ENCODE measurements at regions not wholly inside any gene's neighbourhood (a gene's known extent, or its start where the extent isn't known, plus 50 kb on each side); places are given as distances from the start of the nearest gene placed in this dataset.
"Not testable (repeated sequence)": the region's sequence is repeated elsewhere in the genome, so short reads cannot be mapped to it uniquely, and the experiment has no call there.

- no peak for DNase-seq (ENCODE audit: low read depth in 1 of 2, low spot score in 1 of 2)
These were observed 265.2 kb upstream of the B3GALT2 start for GRCh38 chr1:193451606-193452005.

GRCh38 chr1:193451001-193451400 is 264.6 kb upstream of the B3GALT2 start:
- DNase-seq (ENCODE audit: low read depth in 1 of 2, low spot score in 1 of 2), result no peak

- no peak for DNase-seq (ENCODE audit: low read depth in 1 of 2, low spot score in 1 of 2)
These were observed 262.5 kb upstream of the B3GALT2 start for GRCh38 chr1:193448682-193449461.

- no peak for DNase-seq (ENCODE audit: low read depth in 1 of 2, low spot score in 1 of 2)
These were observed 257.5 kb upstream of the B3GALT2 start for GRCh38 chr1:193443886-193444285.

- no peak for DNase-seq (ENCODE audit: low read depth in 1 of 2, low spot score in 1 of 2)
These were observed 252.4 kb upstream of the B3GALT2 start for GRCh38 chr1:193438771-193439170.

- DNase-seq (ENCODE audit: low read depth in 1 of 2, low spot score in 1 of 2), result no peak
These were observed 251.9 kb upstream of the B3GALT2 start for GRCh38 chr1:193438312-193438711.

- DNase-seq (ENCODE audit: low read depth in 1 of 2, low spot score in 1 of 2), result no peak
These were observed 251.4 kb upstream of the B3GALT2 start for GRCh38 chr1:193437785-193438184.

GRCh38 chr1:193437333-193437732 is 250.9 kb upstream of the B3GALT2 start:
- not testable (repeated sequence) for DNase-seq (ENCODE audit: low read depth in 1 of 2, low spot score in 1 of 2)

GRCh38 chr1:193435781-193436180 is 249.4 kb upstream of the B3GALT2 start:
- DNase-seq (ENCODE audit: low read depth in 1 of 2, low spot score in 1 of 2), result no peak

- no peak for DNase-seq (ENCODE audit: low read depth in 1 of 2, low spot score in 1 of 2)
These were observed 247.9 kb upstream of the B3GALT2 start for GRCh38 chr1:193434319-193434718.

GRCh38 chr1:193433599-193433998 is 247.2 kb upstream of the B3GALT2 start:
- no peak for DNase-seq (ENCODE audit: low read depth in 1 of 2, low spot score in 1 of 2)

- no peak for DNase-seq (ENCODE audit: low read depth in 1 of 2, low spot score in 1 of 2)
These were observed 246.7 kb upstream of the B3GALT2 start for GRCh38 chr1:193432979-193433587.

- DNase-seq (ENCODE audit: low read depth in 1 of 2, low spot score in 1 of 2), result no peak
These were observed 245.0 kb upstream of the B3GALT2 start for GRCh38 chr1:193431265-193431977.

GRCh38 chr1:193427524-193427923 is 241.1 kb upstream of the B3GALT2 start:
- DNase-seq (ENCODE audit: low read depth in 1 of 2, low spot score in 1 of 2), result no peak

- no peak for DNase-seq (ENCODE audit: low read depth in 1 of 2, low spot score in 1 of 2)
These were observed 239.6 kb upstream of the B3GALT2 start for GRCh38 chr1:193426061-193426460.

GRCh38 chr1:193421487-193421886 is 235.1 kb upstream of the B3GALT2 start:
- DNase-seq (ENCODE audit: low read depth in 1 of 2, low spot score in 1 of 2), result no peak

GRCh38 chr1:193419295-193419694 is 232.9 kb upstream of the B3GALT2 start:
- no peak for DNase-seq (ENCODE audit: low read depth in 1 of 2, low spot score in 1 of 2)

- DNase-seq (ENCODE audit: low read depth in 1 of 2, low spot score in 1 of 2), result no peak
These were observed 232.3 kb upstream of the B3GALT2 start for GRCh38 chr1:193418745-193419058.

GRCh38 chr1:193417945-193418744 is 231.7 kb upstream of the B3GALT2 start:
- DNase-seq (ENCODE audit: low read depth in 1 of 2, low spot score in 1 of 2), result no peak

GRCh38 chr1:193417403-193417802 is 231.0 kb upstream of the B3GALT2 start:
- DNase-seq (ENCODE audit: low read depth in 1 of 2, low spot score in 1 of 2), result no peak

GRCh38 chr1:193416226-193417024 is 230.0 kb upstream of the B3GALT2 start:
- DNase-seq (ENCODE audit: low read depth in 1 of 2, low spot score in 1 of 2), result no peak
